NCI-H524 (cell line): ENCODE measurements at regions not wholly inside any gene's neighbourhood (a gene's known extent, or its start where the extent isn't known, plus 50 kb on each side); places are given as distances from the start of the nearest gene placed in this dataset.
"Not testable (repeated sequence)": the region's sequence is repeated elsewhere in the genome, so short reads cannot be mapped to it uniquely, and the experiment has no call there.

ENCODE experiments used
- DNase-seq, 2 experiments: peaks; one replicate each; lab custom pipeline; 2025; lab: John Stamatoyannopoulos, UW

GRCh38 chr16:52729731-52730130 lies 182.8 kb upstream of the TOX3 start:
- no peak for DNase-seq

- DNase-seq: peak in 1 of 2 experiments; percentile 68
Observed at GRCh38 chr16:52727849-52728248, 180.9 kb upstream of the TOX3 start.

GRCh38 chr16:52727441-52727840 lies 180.5 kb upstream of the TOX3 start:
- peak; percentile 7 to 76 for DNase-seq

- DNase-seq: no peak
Observed at GRCh38 chr16:52725461-52725860, 178.5 kb upstream of the TOX3 start.

GRCh38 chr16:52725043-52725442 lies 178.1 kb upstream of the TOX3 start:
- DNase-seq: no peak

GRCh38 chr16:52721331-52721730 lies 174.4 kb upstream of the TOX3 start:
- no peak for DNase-seq

GRCh38 chr16:52718046-52718445 lies 171.1 kb upstream of the TOX3 start:
- DNase-seq: peak in 1 of 2 experiments; percentile 11

- DNase-seq: no peak
Observed at GRCh38 chr16:52713740-52714139, 166.8 kb upstream of the TOX3 start.

- DNase-seq: peak in 1 of 2 experiments; percentile 5
Observed at GRCh38 chr16:52709306-52709705, 162.4 kb upstream of the TOX3 start.

GRCh38 chr16:52708476-52708875 lies 161.5 kb upstream of the TOX3 start:
- DNase-seq: no peak

- peak in 1 of 2 experiments; percentile 30 for DNase-seq
Observed at GRCh38 chr16:52707676-52708337, 160.9 kb upstream of the TOX3 start.

GRCh38 chr16:52705122-52705521 lies 158.2 kb upstream of the TOX3 start:
- DNase-seq: peak; percentile 20 to 82

- peak in 1 of 2 experiments; percentile 32 for DNase-seq
Observed at GRCh38 chr16:52697971-52698370, 151.0 kb upstream of the TOX3 start.

- DNase-seq: no peak
Observed at GRCh38 chr16:52696126-52696525, 149.2 kb upstream of the TOX3 start.

- no peak for DNase-seq
Observed at GRCh38 chr16:52690468-52690867, 143.5 kb upstream of the TOX3 start.

GRCh38 chr16:52680993-52681392 lies 134.1 kb upstream of the TOX3 start:
- peak; percentile 80 to 90 for DNase-seq

GRCh38 chr16:52677501-52677900 lies 130.6 kb upstream of the TOX3 start:
- no peak for DNase-seq

- no peak for DNase-seq
Observed at GRCh38 chr16:52676959-52677358, 130.0 kb upstream of the TOX3 start.

- peak in 1 of 2 experiments; percentile 29 for DNase-seq
Observed at GRCh38 chr16:52671590-52671989, 124.6 kb upstream of the TOX3 start.

GRCh38 chr16:52657924-52658323 lies 111.0 kb upstream of the TOX3 start:
- DNase-seq: no peak

GRCh38 chr16:52655916-52656315 lies 109.0 kb upstream of the TOX3 start:
- DNase-seq: not testable (repeated sequence)

- DNase-seq: not testable (repeated sequence)
Observed at GRCh38 chr16:52655156-52655555, 108.2 kb upstream of the TOX3 start.

- DNase-seq: no peak
Observed at GRCh38 chr16:52652033-52652432, 105.1 kb upstream of the TOX3 start.

- no peak for DNase-seq
Observed at GRCh38 chr16:52650789-52651188, 103.8 kb upstream of the TOX3 start.
